ENCODE measurements at regions not wholly inside any gene's neighbourhood (a gene's known extent, or its start where the extent isn't known, plus 50 kb on each side); places are given as distances from the start of the nearest gene placed in this dataset.
"Not testable (repeated sequence)": the region's sequence is repeated elsewhere in the genome, so short reads cannot be mapped to it uniquely, and the experiment has no call there.

GRCh38 chr20:30297878-30298595, 959.4 kb upstream of the DEFB115 start:
- not testable (repeated sequence) for DNase-seq

- not testable (repeated sequence) for DNase-seq
Observed at GRCh38 chr20:30300220-30300642, 957.2 kb upstream of the DEFB115 start.

- DNase-seq = not testable (repeated sequence)
Observed at GRCh38 chr20:30302786-30303185, 954.7 kb upstream of the DEFB115 start.

DNA sequence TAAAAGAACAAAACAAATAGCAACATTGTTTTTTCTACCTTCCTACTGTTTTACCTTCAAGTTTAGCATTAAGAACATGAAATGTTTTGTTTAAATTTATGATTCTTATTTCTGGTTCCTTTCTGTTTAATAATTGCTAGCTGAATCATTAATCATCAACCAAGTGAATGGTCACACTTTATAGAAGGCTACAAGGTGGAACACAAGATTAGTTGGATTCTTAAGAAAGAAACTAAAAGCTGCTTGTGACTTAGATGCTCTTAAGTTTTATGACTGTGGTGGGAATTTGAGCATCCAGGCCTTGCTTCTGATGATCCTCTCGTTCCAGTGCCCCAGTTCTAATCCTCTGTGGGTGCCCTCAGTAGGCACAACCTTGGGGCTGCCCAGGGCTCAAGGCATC, 947.5 kb upstream of the DEFB115 start:
- DNase-seq = not testable (repeated sequence)

- not testable (repeated sequence) for DNase-seq
Observed at GRCh38 chr20:30310385-30310784, 947.1 kb upstream of the DEFB115 start.

GRCh38 chr20:30312220-30312619, 945.2 kb upstream of the DEFB115 start:
- DNase-seq = not testable (repeated sequence)

DNA sequence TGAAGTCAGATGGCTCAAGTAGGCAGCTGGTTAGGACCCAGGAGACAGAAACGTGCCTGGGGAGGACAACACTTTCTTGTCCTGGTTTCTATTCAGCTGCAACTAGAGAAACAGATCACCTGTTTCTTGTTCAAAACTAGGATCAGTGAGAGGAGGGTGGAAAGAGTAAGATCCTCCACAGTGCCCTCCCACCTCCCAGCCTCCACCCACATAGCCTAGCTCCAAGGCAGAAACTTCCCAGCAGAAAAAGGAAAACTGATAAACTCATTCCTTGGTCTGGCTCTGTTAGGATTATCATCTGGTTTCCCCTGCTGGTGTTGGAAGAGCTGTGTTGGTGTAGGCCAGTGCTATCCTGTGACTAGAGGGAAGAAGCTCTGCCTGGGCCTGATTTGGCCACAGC, 943.8 kb upstream of the DEFB115 start:
- DNase-seq = not testable (repeated sequence)

DNA sequence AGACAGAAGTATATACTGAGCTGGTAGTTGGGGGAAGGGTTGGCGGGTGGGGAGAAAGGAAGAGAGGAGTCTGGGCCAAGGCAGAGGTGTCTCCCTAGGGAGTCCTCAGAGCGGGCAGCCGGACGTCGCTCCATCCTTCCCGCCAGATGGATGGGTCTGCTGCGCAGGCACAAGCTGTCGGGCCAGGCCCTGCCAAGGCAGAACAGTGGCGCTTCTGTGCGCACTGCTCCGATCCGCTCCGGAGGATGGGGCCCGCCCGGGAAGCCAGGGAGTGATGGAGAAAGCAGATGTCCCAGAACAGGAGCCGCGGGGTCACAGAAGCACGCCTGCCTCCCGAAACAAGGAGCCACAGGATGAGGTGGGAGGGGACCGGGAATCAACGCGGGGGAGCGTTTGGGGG, 941.4 kb upstream of the DEFB115 start:
- DNase-seq = not testable (repeated sequence)

DNA sequence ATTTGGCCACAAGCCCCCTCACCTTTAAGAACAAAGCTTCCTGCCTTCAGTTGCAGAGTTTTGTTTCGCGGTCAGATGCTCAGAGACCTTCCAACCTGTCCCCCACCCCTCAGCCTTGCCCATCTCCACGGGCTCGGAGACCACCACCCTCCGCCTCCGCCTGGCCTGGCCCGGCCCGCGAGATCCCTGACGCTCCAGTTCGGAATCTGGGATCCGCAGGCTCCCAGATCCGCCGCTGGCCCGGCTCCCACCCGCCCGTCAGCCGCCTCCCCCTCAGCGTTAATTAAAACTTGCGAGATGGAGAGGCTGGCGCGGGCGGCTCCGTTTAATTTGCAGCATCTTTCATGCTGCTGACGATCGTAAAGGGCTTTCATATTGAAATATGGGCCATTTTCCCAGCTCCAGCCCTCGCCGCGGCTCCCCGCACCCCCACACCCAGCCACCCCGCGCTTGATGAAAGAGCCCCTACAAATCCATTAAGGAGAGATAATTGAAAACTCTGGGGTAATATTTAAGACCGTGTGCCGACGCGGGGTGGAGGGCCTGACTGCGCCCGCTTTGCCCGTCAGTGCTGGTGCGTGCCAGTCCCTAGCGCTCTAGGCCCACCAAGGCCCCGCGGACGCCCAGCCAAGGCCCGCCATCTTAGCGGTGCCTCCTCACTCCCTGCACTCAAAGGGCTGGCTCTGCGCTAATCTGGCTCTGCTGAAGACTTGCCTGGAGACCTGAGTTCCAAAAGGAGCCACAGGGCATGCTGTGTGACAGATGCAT, 940.7 kb upstream of the DEFB115 start:
- DNase-seq = not testable (repeated sequence)

- not testable (repeated sequence) for DNase-seq
Observed at GRCh38 chr20:30333744-30334143, 923.7 kb upstream of the DEFB115 start.

GRCh38 chr20:30337556-30337955, 919.9 kb upstream of the DEFB115 start:
- not testable (repeated sequence) for DNase-seq

GRCh38 chr20:30348932-30349331, 908.5 kb upstream of the DEFB115 start:
- DNase-seq = not testable (repeated sequence)

DNA sequence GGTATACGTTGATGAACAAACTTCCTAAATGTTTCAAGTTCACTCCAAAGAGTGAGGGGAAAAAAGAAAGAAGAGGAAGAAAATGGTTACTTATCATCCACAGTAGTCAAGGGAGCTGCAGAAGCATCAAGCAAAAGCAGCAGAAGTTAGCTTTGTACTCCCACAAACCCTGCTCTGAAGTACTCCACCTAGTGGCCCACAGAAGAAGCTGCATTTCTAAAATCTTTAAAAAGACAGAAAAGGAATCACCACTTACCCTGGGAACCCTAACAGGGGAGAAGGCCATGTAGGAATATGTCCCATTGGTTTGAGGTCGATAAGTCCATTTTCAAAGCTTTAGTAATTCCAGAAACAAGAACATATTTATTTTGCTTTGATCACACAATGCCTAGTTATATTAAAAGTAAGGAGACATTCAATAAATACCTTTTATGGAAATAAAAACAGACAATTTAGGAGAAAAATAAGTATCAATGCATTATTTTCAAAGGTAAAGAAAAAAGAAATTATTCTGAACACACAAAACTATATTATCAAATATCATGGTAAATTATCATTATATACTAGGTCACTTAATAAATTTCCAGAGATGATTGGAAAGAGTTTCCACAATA, 900.5 kb upstream of the DEFB115 start:
- not testable (repeated sequence) for DNase-seq

GRCh38 chr20:30361756-30362155, 895.7 kb upstream of the DEFB115 start:
- DNase-seq = not testable (repeated sequence)

DNA sequence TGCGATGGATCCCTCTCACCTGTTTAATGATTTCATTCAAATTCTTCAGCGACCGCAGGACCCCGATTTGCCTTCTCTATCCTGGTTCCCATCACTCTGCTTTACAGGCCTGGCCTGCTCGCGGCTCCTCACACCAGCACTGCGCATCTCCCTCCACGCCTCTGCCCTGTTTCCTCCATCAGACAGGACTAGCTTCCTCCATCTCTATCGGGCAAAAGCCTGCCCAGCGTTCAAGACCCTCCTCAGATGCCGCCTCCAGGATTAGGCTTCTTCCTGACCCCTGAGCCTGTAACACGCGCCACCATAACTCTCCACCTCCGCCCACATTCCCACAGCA, 881.1 kb upstream of the DEFB115 start:
- not testable (repeated sequence) for DNase-seq

DNA sequence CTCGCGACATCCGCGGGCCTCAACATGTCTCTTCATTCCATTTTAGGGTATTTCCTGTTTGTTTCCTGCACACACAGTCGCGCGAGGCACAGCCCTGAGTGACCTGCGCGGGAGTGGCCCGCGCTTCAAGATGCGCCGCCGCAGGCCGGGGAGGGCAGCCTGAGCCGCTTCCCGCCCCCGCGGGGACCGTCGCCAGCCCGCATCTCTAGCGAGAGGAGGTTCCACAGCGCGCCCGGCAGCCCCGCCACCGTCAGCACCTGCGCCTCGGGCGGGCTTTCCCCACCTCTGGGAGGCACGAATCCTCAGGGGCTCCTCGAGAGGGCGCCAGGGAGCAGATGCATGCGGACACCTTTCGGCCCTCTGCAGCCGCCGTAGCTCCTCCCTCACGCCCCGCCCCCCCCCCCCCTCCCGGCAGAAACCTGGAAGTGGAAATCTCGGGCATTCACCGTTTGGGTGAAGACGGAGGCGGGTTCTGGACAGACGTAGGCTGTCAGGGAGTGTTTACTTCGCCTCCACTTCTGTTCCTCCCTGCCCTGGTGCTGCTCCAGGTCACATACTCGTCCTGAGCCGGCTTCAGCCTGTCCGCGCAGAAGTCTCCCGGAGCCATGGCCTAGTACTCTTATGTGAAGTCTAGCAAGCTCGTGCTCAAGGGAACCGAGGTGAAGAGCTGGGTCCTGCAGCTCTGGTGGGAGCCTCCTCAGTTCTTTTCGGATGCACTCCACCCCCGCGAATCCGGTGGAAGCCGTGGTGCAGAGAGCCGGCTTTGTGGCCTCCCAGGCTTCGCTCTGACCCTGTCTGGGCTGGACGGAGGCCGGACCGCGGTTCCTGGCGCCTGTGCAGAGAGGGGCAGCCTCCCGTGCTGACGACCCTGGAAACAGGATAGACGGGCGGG, 880.5 kb upstream of the DEFB115 start:
- DNase-seq = peak; percentile 93

- DNase-seq = not testable (repeated sequence)
Observed at GRCh38 chr20:30378317-30378716, 879.1 kb upstream of the DEFB115 start.

DNA sequence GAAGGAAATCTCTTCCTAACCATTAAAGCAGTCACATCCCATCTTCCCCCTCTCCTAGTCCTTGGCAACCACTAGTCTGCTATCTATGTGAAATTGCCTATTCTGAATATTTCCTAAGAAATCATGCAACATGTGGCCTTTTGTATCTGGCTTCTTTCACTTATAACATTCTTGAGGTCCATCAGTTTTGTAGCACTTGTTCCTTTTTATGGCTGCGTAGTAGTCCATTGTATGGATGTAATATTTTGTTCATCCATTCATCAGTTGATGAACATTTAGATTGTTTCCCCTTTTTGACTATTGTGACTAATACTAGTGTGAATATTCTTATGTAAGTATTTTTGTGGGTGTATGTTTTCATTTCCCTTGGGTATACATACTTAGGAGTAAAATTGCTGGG, 878.7 kb upstream of the DEFB115 start:
- DNase-seq = not testable (repeated sequence)

GRCh38 chr20:30384841-30385240, 872.6 kb upstream of the DEFB115 start:
- DNase-seq = not testable (repeated sequence)

DNA sequence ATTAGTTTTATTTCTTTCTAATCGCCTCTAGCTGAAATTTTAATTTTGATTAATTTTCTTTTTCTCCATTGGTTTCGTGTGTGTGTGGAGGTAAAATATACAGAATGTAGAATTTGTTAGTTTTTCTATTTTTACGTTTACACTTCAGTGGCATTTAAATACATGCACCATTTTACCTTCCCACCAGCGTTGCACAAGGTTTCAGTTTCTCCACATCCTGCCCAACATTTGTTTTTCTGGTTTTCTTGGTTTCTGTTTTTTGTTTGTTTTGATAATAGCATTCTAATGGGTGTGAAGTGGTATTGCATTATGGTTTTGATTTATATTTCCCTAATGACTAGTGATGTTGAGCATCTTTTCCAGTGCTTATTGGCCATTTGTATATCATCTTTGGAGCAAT, 871.4 kb upstream of the DEFB115 start:
- DNase-seq = not testable (repeated sequence)

- not testable (repeated sequence) for DNase-seq
Observed at GRCh38 chr20:30387823-30388222, 869.6 kb upstream of the DEFB115 start.

- DNase-seq = not testable (repeated sequence)
Observed at GRCh38 chr20:30393523-30393922, 863.9 kb upstream of the DEFB115 start.

GRCh38 chr20:30397111-30397510, 860.4 kb upstream of the DEFB115 start:
- DNase-seq = not testable (repeated sequence)
